Stimulated activated CD4-positive, alpha-beta T cell treated with anti-CD3 and anti-CD28 coated beads, Interleukin-1b, Interleukin-23, amount 100 ng/mL, for 24 hours (primary cell): ENCODE measurements at regions not wholly inside any gene's neighbourhood (a gene's known extent, or its start where the extent isn't known, plus 50 kb on each side); places are given as distances from the start of the nearest gene placed in this dataset.
"Not testable (repeated sequence)": the region's sequence is repeated elsewhere in the genome, so short reads cannot be mapped to it uniquely, and the experiment has no call there.

Experiments
- DNase-seq, 4 experiments: peaks; one replicate each; pipeline ENCODE4 v3.0.0-alpha.2; 2020; ENCODE audit warnings: low read depth in 4 of 4, low spot score in 1 of 4

DNA sequence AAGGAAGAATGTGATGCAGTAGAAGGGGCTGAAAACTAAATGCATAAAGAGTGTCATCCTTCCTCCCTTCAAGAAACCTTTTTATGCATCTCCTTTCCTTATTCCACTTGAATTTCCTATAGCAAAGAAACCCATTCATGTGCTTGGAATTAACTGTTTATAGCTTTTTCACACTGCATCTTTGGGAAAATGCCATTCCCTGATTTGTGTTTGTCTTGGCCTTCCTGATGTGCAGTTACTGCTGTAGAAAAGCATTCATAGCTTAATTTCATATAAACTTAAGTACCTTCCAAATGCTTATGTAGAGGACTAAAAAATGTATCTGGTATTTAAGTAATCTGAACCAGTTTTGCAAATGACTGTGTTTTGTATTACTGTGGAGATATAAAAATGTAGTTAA is 61.8 kb downstream of the SDR9C7 start:
- DNase-seq = no peak

DNA sequence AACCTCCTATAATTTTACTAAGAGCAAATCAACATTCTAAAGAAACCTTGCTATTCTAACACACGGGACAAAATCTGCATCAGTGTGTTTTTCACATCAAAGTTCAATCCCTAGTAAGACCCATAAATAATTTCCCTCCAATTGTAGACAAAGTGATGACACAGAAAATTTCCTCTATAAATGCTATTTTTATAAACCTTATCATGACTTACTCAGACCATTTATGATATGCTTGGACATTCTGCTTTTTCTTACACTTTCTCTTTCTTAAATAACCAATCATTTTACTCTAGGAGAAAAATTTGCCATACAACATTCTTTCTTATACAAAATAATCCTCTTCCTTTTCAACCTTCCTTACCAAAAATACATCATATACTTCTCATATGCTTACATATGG is 67.0 kb downstream of the SDR9C7 start:
- DNase-seq = no peak

DNA sequence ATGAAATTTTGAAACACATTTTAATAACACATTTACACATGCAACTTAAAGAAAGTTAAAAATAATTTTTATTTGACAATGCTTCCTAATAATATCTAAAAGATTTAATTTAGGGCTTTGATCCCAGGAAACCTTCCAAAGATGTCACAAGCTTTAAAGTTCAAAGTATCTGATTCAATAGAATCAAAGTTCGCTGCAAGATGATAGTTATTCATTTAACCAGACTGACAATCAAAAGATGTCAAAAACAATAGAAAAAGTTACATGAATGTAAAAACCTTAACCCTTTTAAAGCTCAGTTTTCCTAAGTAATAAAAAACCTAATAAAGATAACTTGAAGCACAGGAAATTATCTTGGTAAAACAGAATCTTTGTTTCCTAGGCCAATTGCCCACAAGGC is 67.7 kb downstream of the SDR9C7 start:
- no peak for DNase-seq

DNA sequence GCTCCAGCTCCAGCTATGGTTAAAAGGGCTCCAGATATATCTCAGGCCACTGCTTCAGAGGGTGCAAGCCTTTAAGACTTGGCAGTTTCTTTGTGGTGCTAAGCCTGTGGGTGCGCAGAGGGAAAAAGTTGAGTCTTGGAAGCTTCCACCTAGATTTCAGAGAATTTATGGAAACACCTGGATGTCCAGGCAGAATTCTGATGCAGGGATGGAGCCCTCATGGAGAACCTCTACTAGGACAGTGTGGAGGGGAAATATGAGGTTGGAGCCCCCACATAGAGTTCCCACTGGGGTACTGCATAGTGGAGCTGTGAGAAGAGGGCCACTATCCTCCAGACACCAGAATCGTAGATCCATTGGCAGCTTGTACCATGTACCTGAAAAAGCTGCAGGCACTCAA is 69.9 kb downstream of the SDR9C7 start:
- no peak for DNase-seq

DNA sequence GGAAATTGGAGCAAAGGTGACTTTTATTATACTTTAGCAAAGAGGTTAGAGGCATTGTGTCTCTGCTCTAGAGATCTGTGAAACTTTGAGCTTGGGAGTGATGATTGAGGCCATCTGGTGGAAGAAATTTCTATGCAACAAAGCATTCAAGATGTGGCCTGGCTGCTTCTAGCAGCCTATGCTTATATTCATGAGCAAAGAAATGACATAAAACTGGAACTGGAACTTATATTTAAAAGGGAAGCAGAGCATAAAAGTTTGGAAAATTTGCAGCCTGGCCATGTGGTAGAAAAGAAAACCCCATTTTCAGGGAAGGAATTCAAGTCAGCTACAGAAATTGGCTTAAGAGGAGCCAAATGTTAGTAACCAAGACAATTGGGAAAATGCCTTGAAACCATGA is 70.4 kb downstream of the SDR9C7 start:
- no peak for DNase-seq

DNA sequence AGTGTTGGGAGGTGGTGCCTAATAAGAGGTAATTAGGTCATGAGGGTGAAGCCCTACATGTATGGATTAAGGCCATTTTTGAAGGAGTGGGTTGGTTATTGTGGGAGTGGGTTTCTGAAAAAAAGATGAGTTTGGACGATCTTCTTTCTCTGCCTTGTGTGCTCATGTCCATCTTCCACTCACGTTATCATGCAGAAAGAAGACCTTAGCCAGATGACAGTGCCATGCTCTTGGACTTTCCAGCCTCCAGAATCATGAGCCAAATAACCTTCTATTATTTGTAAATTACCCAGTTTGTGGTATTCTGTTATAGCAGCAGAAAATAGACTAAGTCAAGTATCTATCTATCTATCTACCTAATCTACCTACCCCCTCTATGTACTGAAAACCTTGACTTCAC is 71.9 kb downstream of the SDR9C7 start:
- no peak for DNase-seq

DNA sequence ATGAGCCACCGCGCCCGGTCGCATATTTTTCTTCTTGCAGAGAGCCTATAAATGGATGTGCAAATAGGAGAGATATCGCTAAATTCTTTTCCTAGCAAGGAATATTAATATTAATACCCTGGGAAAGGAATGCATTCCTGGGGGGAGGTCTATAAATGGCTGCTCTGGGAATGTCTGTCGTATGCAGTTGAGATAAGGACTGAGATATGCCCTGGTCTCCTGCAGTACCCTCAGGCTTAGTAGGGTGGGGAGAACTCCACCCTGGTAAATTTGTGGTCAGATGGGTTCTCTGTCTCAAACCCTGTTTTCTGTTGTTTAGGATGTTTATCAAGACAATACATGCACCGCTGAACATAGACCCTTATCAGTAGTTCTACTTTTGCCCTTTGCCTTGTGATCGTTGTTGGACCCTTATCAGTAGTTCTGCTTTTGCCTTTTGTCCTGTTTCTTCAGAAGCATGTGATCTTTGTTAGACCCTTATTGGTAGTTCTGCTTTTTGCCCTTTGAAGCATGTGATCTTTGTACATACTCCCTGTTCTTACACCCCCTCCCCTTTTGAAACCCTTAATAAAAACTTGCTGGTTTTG is 80.7 kb downstream of the SDR9C7 start:
- DNase-seq = not testable (repeated sequence)

DNA sequence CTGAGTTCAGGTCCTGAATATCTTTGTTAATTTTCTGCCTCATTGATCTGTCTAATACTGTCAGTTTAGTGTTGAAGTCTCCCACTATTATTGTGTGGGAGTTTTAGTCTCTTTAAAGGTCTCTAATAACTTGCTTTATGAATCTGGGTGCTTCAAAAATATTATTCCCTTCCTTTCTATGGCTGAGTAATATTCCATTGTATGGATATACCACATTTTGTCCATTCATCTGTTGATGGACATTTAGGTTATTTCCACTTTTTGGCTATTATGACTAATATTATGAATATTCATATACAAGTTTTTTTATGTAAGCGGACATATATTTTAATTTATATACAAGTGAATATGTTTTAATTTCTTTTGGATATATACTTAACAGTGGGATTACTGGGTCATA is 82.7 kb downstream of the SDR9C7 start:
- no peak for DNase-seq

DNA sequence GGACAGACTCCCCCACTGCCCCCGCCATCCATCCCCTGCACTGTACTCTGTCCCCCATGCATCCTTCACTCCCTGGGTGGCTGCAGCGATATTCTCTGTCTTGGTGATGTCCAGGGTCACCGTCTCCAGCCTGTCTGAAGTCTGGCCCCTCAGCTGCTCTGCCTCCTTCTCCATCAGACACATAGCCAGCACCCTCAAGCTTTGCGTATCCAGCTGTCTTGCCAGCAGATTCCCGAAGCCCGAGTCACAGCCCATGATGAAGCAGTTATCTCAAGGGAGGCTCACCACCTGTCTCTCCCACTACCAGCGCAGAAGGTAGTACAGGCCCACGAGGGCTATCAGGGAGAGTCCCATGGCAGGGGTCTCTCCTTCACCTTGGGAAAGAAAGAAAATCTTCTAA is 77.8 kb downstream of the HSD17B6 start:
- no peak for DNase-seq

DNA sequence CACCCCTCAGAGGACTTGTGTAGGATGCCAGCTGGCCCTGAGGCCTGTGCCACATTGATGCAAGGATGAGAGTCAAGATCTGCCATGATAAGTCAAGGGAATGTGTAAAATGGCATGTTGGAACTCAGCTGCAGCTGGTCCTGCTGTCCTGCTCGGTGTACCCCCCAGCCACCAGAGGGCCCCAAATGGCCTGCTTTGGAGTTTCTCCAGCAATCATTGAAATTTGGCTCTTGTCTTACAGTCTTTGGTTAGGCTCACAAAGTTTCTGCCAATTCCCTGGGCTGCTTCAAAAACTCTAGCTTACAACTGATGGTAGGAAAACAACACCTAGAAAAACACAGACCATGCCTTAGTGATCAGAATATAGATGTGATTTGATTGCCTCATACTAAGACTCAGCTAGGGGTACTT is 76.8 kb downstream of the HSD17B6 start:
- peak in 1 of 4 experiments; percentile 14 for DNase-seq

DNA sequence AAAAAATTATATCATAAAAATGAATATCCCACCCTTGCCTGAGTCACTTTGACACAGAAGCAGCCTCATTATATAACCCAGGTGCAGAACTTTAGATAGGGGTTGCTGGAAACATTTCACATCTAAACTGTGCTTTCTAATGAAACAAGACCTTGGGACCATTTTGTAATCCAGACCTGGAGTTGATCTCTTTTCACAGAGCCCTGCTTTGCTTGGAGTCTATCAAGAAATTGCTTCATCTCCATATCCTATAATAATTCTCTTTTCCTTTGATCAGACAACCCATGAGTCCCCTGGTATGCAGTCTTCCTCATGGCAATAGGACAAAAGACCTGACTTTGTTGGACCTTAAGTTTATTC is 76.3 kb downstream of the HSD17B6 start:
- no peak for DNase-seq

DNA sequence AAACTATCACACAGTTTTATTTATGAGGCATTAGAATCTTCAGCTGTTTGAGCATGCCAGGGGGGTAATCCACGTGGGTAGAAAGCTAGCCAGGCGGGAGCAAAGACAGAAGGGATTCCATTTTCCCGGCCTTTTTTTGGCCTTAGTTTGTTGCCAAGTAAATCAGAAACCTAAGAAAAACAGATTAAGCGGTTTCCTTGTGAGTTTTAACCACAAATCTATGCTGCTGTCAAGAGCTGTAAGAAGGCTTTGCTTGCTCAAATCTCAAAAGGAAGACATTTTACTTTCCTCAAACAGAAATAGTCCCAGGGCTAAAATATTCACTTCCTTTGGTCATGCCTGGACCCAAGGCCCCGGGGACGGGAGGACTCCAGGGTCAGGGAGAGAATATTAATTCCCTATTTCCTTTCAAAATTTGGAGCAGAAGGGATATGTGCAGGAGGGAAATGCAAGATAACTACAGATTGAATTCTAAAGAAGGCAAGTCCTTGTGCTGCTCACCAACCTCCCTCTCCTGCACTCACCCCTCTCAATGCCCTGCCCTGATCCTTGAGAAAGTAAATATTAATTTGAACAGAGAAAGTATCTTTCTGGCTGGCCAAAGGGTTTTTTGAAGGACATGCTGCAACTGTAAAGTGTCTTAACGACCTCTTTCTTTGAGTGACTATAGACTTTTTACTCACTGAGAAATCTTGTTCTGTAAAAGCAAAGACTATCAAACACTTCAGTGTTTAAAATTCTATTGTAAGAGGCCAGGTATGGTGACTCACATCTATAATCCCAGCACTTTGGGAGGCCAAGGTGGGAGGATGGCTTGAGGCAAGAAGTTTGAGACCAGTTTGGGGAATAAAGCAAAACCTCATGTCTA is 75.7 kb downstream of the HSD17B6 start:
- DNase-seq = no peak
